HG02623 (cell line): ENCODE measurements at regions not wholly inside any gene's neighbourhood (a gene's known extent, or its start where the extent isn't known, plus 50 kb on each side); places are given as distances from the start of the nearest gene placed in this dataset.
"Not testable (repeated sequence)": the region's sequence is repeated elsewhere in the genome, so short reads cannot be mapped to it uniquely, and the experiment has no call there.

Experiments
- ATAC-seq: cut with Tn5 transposase; IDR thresholded peaks from one replicate; pipeline ENCODE4 v1.9.1; 2021; ENCODE audit warnings: moderate library complexity; ENCODE audit not compliant: unreplicated experiment

DNA sequence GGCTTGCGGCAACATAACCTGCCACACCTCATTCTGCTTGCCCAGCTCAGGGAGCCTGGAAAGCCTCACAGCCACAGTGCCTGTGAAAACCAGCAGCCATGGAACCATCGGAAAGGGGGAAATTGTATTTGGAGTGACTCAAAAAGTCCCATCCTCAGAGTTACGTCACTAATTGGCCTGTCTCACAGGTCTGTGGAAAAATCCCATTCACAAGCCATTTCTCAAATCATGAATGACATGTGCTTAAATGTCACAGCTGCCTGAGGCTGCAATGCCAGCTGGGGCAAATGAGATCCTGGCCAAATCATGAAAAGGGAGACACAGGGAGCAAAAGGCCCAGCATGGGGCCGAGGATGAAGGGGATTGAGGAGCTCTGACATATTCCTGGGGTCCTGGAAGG, 486.9 kb upstream of the RAB6C start:
- no peak for ATAC-seq

DNA sequence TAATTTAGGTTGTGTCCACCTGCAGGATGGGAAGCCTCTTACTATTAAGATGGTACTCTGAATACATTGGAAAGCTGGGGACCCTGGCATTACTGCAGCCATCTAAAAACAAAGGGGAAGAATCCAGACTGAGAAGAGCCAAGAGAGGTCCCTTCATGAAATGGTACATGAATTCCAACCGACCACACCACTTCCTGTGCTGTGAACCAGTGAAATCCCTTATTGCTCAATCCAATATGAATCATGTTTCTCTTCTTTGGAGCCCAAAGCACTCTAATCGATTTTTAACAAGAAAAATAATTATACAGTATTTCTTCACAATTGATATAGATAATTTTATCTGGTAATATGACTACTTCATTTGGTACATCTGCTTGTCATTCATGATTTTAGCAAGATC, 479.7 kb upstream of the RAB6C start:
- no peak for ATAC-seq

DNA sequence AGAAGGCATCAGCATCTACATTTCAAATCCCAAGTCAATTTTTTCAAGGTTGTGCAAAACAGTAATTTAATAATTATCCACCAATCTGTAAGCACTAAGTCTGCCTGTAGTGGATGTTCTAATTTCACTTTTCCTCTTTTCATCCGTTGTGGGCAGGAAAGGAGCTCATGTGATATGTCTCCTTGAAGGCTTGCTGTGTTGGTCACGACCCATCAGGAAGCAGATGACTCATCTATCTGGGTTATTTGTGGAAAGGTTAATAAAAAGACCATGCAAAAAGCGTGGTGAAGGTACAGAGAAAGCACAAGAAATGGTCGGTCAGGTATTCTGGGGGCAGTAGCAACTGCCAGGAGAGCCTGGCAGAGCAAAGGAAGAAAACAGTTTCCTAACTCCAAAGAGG, 476.7 kb upstream of the RAB6C start:
- ATAC-seq: no peak

DNA sequence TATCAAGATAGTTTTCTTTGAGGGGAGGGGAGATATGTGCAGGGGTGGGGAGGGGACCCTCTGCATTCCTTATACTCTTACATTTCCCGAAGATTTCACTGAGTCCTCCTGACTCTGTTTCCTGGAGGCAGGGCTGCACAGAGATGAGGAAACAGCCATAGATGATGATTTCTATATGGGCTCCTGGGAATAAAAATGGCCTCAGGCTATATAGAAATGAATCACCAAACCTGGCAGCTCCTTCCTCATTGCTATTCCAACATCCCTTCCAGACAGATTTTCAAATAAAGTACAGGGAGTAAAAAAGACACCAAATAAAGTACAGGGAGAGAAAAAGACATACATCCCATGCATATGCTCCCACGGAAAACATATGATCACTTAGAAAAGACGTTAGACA, 474.8 kb upstream of the RAB6C start:
- ATAC-seq: no peak

DNA sequence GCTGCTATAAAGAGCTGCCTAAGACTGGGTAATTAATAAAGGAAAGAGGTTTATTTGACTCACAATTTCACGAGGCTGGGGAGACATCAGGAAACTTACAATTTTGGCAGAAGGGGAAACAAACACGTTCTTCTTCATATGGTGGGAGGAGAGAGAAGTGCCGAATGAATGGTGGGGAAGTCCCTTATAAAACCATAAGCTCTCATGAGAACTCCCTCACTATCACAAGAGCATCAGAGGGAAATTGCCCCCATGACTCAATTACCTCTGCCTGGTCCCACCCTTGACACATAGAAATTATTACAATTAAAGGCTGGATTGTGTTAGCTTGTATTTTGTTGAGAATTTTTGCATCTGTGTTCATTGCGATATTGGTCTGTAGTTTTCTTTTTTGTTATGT, 460.5 kb upstream of the RAB6C start:
- ATAC-seq: no peak

DNA sequence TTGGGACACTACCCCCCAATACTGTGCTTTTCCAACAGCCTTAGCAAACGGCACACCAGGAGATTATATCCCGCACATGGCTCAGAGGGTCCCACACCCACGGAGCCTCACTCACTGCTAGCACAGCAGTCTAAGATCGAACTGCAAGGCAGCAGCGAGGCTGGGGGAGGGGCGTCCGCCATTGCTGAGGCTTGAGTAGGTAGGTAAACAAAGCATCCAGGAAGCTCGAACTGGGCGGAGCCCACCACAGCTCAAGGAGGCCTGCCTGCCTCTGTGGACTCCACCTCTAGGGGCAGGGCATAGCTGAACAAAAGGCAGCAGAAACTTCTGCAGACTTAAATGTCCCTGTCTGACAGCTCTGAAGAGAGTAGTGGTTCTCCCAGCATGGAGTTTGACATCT, 447.3 kb upstream of the RAB6C start:
- ATAC-seq: not testable (repeated sequence)

DNA sequence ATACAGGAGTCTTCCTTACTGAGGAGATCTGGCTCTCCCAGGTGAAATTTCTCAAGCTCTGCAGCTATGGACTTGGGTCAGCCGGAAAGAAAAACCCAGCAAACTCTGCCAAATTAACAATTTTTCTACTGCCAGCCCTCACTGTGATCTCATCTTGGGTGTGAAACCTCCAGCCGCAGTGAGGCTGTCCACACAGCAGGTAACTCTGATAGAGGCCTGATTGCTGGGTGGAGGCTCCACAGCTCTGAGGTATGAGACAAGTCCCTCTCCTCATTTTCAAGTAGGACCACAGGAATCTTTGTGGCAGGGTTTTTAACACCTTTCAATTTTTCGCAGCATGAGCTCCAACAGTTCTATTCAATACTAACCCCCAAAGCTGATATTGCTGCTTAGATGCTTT, 430.6 kb upstream of the RAB6C start:
- ATAC-seq: no peak

DNA sequence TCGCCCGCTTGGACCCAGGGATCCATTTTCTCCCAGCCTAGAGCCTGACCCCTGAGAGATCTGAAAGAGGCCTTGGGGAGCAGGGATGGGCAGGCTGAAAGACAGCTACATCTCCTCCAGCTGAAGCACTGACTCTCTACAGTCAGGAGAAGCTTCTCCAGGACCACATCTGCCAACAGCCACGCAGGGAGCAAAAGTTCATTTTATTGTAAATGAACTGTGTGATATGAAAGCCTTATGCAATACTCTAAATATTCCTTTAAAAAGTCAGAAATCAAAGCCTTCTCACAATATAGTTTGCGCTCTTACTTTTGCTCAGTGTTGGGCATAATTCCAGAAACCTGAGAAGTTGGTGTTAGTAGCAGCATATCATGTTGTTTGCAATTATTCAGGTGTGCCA, 428.9 kb upstream of the RAB6C start:
- ATAC-seq: no peak

DNA sequence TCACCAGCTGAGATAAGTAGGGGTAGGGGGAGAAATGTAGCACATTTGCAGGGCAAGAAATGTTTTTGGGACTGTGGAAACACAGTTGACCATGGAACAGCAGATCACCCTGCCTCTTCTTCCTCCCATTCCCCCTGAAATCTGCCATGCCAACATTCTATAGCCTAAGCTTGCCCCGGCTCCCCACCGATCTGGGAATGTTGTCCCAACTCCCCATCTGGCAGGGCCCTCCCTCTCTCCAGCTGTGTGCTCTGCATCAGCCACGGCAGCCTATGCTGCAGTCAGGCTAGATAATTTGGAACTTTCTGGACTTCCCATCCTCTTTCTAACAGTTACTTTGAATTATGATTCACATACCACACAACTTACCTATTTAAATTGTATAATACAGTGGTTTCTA, 425.1 kb upstream of the RAB6C start:
- no peak for ATAC-seq

DNA sequence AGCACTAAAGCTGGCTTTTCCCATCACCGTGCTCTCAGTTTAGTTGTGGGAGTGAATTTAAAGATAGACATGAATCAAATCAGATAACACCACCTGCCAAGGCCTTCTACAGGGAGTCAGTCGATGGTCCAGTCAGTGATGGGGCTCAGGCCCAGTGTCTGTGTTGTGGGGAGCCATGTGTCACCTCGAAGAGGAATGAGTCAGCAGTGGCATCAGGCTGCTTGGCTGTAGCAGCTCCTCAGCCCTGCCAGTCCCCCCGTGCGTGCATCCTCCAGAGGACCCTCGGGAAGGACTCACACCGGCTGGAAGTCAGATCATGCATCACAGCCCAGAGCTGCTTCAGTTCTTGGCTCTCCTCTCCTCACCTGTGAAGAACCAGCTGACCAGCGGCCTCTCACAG, 420.4 kb upstream of the RAB6C start:
- ATAC-seq: no peak

DNA sequence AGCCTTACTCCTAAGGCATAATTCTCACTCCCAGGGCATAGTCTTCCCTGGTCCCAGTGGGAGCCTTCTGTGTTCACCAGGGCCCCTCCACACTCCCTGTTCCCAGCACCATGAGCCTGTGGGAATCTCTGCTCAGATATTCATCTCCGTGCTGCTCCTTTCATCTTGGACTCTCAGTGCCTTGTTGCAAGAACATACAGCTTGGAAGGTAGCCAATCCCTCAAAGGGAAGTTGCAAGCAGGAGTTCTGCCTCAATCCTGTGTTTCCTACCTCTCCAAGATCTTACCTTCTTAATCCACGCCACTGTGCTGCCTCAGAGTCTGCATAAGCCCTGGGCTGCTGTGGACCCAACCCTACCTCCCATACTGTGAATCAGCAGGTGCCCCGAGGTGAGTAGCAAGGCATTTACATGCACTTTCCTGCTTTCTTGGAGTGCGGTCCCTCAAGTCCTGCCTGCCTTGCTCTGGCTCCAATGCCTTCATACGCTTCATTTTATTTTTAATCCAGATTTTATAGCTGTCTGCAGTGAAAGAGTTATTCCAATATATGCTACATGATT, 413.8 kb upstream of the RAB6C start:
- no peak for ATAC-seq

DNA sequence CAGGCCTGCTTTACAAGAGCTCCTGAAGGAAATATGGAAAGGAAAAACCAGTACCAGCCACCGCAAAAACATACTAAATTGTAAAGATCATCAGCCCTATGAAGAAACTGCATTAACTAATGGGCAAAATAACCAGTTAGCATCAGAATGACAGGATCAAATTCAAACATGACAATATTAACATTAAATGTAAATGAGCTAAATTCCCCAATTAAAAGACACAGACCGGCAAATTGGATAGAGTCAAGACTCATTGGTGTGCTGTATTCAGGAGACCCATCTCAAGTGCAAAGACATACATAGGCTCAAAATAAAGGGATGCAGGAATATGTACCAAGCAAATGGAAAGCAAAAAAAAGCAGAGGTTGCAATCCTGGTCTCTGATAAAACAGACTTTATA, 408.7 kb upstream of the RAB6C start:
- ATAC-seq: not testable (repeated sequence)

DNA sequence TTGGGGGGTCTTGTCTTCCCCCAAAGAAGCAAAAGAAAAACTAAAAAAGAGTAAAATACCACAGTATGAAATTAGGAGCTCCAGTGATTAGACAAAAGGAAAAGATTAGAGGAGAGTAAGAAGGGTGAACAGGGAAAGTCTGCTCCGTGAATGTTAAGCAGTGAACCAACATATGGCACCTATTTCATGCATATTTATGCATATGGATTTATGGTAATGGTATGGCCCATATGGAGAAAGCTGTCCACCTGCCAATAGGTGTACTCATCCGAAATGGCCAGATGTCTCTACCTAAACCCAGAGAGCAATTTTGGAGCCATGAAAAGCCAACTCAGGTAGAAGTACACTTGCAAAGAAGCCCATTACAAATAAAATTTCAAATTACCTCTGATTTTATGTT, 404.0 kb upstream of the RAB6C start:
- ATAC-seq: no peak

DNA sequence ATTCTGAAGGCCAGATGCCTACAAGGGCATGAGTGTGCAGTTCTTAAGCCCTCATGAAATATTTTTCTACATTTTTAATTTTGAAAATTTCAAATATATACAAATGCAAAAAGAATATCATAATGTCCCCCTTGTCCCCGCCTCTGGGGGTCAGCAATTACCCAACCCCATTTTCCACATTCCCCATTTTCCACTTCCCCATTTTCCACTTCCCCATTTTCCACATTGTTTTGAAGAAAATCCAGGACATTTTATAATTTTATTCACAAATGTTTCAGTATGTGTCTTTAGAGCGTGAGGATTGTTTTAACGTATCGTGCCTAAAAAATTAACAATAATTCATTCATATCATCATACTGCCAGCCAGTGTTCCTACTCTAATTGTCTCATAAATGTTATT, 403.6 kb upstream of the RAB6C start:
- no peak for ATAC-seq

DNA sequence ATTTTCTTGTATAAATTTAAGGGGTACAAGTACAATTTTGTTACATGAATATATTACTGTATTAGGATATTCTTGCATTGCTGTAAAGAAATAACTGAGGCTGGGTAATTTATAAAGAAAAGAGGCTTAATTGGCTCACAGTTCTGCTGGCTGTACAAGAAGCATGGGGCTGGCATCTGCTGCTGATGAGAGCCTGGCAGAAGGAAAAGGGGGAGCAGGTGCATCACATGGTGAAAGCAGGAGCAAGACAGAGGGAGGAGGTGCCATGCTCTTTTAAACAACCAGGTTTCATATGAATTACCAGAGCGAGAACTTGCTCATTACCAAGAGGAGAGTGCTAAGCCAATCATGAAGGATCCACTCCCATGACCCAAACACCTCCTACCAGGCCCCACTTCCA, 399.5 kb upstream of the RAB6C start:
- no peak for ATAC-seq

DNA sequence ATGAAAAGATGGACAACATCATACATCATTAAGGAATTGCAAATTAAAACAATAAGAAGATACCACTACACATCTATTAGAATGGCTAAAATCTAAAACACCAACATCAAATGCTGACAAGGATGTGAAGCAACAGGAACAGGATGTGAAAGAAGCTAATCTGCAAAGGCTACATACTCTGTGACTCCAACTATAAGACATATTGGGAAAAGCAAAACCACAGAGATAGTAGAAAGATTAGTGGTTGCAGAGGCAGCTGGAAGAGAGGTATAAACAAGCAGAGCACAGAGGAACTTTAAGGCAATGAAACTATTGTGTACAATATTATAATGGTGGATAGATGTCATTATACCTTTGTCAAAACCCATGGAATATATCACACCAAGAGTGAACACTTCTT, 393.7 kb upstream of the RAB6C start:
- ATAC-seq: no peak

DNA sequence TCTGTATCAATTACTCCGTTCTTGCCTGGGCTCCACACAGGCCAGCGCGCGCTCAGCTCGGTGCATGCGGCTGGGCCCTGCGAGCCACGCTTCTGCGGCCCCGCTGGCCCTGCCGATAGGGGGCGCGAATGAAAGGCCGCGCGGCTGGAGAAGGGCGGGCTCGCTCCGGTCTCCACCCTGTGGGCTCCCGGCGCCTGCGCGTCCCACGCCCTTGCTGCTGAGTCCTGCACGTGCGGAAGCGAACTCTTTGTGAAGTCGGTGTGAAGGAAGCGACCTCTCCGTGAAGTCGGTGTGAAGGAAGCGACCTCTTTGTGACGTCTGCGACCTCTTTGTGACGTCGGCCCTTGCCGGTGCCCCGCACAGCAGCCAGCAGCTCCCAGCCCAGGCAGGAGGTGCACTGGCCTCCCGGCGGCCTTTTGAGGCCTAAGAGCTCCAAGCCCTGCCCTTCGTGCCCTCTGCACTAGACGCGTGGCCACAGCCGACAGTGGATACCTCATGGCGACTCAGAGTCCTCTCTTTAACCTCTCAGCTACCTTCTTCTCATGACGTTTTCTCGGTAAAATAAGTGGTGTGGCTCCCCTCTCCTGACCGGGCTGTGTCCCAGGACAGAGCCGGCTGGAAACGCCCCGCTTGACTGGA, 391.9 kb upstream of the RAB6C start:
- no peak for ATAC-seq

DNA sequence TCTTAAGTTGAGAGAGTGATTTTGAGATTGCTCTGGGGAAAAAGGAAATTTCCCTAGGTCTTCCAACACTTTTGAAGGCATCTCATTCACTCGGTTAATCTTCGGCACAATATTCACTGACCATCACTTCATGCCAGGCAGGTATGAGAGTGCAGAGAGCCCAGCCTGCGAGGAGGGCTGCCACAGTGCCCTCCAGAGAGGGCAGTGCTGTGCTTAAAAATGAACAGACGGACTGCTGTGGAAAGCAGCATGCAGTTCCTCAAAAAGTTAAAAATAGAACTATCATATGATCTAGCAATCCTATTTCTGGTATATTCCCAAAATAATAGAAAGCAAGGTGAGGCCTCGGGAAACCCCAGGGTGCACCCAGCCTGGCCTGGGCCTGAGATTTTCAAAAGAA, 374.9 kb upstream of the RAB6C start:
- ATAC-seq: no peak

DNA sequence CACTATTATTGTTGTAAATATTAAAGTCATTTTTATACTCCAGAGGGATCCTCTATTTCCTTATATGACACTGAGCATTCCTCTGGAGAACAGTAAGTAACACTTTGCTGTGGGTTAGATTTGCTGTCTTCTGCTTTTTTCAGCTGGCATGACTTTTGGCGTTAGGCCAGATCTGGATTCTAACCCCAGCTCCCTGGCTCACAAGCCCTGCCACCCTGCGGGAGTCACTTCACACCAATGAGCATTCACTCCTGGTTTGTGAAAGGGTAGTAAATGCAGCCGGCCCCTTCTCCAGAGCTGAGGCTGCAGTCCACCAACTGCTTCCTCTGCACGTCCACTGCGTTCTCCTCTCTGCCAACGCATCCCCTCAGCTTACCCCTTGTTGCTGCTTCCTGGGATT, 373.8 kb upstream of the RAB6C start:
- no peak for ATAC-seq

DNA sequence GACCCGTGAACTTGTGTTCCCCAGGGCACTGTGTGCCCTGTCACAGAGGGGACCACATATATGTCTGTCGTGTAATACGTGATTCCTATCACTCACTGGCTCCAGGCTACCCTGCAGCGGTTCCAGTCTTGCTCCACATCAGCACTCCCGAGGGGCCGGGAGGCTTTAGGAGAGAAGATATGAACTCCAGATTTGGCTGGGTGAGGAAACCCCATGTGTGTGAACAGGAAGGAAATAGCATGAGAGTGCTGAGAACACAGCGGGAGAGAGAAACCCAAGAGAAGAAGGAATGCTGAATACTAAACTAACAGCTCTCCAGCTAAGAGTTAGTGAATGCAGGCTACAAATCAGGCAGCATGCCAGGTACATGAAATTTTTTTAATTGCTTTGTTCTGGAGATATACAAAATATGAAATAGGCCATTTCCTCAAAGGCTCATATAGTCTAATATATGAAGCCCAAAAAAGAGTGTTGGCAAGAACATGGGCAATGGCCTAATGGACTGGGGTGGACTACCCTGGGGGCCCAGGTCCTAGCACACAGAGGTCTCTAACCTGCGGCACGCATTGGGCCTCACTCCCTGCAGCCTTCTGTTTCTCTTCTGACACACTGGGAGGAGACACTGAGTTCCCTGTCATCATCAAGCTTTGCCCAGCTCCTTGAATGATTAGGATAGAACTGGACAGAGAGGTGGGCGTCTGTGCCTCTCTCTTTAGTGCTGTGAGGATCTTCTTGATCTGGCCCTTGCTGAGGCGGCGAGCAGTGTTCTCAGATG, 372.8 kb upstream of the RAB6C start:
- no peak for ATAC-seq

DNA sequence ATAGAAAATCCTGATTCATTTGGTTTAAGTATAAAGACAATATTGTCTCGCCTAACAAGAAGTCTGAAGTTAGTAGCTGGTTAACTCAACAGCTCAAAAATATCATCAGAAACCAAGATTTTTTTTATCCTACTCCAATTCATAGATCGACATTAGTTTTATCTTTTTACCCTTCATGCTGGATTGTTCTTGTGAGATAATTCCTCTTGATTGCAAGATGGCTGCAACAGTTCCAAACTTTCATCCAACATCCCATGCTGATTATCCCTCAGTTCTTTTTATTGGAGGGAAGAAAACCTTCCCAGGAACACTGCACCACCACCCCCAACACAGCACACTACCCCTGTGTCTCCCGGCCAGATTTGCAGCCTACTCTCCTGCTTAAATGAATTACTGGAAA, 370.2 kb upstream of the RAB6C start:
- ATAC-seq: no peak

DNA sequence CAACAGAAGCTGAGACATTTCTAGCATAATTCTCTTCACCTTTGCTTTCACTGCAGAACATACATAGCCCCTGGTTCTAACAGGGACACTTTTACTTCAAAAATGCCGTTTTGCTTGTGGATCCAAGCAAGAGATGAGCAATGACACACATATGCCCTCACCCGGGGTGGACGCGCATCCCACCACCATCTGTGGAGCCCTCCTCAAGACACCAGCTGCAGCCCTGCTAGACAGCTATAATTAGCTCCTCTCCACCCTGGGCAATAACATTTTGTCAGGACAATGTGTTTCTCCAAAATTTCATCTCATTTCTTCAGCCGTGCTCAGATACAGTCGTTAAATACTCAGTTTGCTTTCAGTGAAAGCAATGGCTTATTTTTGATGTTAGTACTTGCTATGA, 368.7 kb upstream of the RAB6C start:
- no peak for ATAC-seq

DNA sequence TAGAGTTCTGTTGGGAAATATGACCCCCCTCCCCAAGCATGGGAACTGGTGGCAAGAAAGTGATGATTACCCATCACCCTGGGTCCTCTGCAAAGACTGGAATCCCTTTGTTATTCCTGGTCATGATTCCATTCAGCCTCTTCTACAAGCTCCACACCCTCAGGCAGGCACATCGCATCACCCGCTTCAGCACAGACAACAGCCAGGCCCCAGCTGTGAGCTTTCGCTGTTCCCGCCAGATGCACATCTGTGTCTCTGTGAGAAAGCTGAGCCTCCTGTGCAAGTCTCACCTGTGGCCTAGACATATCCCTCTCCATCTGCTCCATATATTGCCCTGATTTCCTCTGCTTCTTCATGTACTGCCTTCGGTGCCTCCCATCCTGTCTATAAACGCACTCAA, 368.0 kb upstream of the RAB6C start:
- ATAC-seq: no peak
